ENCODE measurements at regions not wholly inside any gene's neighbourhood (a gene's known extent, or its start where the extent isn't known, plus 50 kb on each side); places are given as distances from the start of the nearest gene placed in this dataset.
A peak's percentile ranks its signal among the peaks of the same experiment; 100 is the strongest.
"Not testable (repeated sequence)": the region's sequence is repeated elsewhere in the genome, so short reads cannot be mapped to it uniquely, and the experiment has no call there.

- no peak for DNase-seq
These were observed 533.8 kb downstream of the FBXO15 start for GRCh38 chr18:73613706-73614340.

DNA sequence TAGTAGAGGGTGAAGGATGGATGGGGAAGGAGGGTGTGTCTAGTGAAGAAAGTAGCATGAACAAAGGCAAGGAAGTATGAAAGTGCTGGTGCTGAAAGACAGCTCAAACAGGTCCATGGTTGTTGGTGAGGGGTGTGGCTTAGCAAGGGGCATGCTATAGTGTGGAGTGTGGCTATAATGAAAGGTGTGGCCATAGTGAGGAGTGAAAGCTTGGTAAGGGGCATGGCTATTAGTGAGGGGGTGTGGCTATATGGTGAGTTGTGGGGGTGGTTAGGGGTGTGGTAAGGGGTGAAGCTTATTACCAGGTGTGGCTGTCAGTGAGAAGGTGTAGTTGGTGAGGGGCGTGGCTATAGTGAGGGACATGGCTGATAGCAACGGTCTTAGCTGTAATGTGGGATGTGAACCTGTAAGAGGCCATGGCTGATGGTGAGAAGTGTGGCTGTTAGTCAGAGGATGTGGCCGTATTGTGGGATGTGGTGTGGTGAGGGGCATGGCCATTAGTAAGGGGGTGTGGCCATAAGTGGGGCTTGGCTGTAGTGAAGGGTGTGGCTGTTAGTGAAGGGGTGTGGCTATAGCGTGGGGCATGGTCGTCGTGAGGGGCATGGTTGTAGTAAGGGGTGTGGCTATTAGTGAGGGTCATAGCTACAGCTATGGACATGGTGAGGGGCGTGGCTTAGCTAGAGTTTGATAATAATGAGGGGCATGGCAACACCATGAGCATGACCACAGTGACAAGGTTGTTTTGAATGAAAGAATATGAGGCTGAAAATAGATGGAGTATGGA is 549.6 kb downstream of the FBXO15 start:
- DNase-seq, result no peak

DNA sequence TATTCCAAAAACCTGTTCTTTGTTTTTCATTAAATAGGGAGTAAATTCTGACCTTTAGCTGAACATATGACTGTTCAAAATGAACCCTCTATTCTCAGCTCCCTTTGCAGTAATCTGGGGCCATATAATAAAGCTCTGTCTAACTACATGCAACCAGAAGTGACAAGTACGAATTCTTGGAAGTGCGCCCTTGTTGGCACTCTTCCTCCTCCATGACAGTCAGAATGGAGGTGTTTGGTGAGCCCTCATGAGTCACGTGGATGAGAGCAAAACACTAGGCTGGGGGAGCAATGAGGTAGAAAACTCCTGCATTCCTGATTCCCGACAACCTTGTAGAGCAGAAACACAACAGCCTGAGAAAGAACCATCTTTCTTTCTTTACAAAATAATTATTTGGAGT is 552.9 kb downstream of the FBXO15 start:
- DNase-seq, result no peak

DNA sequence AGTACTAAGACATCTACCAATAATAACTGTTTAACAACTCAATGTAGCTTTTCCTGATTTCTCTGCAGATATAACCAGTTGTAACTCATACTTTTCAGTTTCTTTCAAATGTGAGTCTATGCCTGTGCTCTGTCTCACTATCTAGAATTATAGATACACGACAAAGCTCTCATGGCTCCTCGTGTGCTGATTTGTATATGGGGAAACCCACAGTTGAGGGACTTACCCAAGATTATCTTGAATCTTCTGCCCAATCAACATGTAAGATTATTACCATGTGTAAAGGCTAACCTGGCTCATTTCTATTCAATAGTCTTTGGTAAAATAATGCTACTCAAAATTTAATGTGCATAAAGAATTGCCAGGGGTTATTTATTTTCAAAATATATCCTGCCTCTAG is 554.4 kb downstream of the FBXO15 start:
- no peak for DNase-seq

- DNase-seq, result no peak
These were observed 556.7 kb downstream of the FBXO15 start for GRCh38 chr18:73590950-73591349.

GRCh38 chr18:73579698-73580097 is 567.9 kb downstream of the FBXO15 start:
- DNase-seq, result no peak

DNA sequence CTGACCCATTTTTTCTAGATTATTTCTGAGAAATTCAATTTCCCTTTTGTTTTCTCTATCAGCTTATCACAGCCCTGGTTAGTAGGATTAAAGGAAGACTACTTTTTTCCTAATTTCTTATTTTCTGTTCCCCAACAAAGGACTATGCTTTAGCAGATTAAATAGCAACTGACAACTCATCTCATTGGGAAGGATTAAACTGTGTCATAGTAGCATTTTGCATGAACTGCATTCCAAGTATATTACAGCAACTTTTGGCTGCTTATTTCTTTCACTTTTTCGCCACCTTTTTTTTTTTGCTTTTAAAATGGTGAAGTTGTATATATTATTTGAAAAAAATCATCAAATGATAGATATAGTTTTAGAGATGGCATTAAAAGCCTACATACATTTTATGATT is 570.3 kb downstream of the FBXO15 start:
- DNase-seq, result no peak

GRCh38 chr18:73563901-73564472 is 583.6 kb downstream of the FBXO15 start:
- DNase-seq, result no peak

DNA sequence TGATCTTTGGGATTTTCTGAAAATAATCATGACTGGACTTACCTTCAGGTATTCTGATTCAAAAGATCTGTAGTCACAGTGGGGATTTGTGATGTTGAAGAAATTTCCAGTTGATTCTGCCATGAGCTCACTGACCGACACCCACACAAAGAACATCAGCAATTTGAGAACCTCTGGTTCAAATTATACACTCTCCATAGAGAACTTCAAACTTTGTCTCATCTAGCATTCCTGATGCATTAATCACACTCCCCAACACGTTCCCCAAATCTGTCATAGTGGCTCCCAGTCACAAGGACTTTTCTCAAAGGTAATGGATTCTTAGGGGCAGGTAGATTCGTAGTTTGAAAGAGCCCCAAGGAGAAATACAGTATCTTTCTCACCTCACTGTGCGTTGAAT is 584.3 kb downstream of the FBXO15 start:
- no peak for DNase-seq

DNA sequence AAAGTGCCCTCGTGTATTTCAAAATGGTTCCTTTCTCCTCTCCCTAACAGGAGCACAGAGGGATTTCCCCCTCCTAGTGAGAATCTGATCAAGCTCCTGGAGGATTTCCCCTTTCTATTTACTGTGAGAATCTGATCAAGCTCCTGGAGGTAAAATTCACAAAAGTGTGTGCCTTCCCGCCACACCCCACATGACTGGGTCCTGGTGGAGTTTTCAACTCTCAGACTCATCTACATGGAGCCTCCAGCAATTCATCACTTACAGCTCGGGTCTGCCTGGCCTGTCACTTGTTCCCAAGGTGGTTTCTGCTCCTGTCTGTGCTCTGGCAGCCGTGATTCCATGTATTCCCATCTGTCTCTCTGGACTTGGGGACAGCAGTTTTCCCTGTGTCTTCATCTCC is 590.7 kb downstream of the FBXO15 start:
- DNase-seq, result no peak

GRCh38 chr18:73552171-73552570 is 595.5 kb downstream of the FBXO15 start:
- DNase-seq, result no peak

GRCh38 chr18:73551211-73551610 is 596.4 kb downstream of the FBXO15 start:
- peak; percentile 48 for DNase-seq

DNA sequence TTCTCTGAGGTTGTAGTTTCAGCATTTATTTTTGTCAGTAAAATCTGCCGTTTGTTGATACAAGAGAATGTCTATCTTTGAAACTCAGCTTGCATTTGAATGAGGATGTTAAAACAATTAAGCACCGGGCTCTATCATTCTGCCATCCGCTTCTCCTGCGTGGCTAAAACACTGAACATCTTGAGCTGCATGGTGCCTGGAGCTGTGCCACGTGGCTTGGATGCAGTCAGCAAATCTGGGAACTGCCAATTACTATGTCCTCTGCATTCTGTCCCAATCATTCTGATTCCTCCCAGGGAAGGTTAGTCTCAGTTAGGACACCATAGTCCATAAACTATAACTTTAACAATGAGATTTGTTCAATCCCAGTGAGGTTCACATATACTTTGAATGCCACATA is 598.4 kb downstream of the FBXO15 start:
- peak; percentile 23 for DNase-seq

GRCh38 chr18:73545472-73545871 is 602.2 kb downstream of the FBXO15 start:
- DNase-seq, result no peak

- no peak for DNase-seq
These were observed 603.0 kb downstream of the FBXO15 start for GRCh38 chr18:73544617-73545016.

DNA sequence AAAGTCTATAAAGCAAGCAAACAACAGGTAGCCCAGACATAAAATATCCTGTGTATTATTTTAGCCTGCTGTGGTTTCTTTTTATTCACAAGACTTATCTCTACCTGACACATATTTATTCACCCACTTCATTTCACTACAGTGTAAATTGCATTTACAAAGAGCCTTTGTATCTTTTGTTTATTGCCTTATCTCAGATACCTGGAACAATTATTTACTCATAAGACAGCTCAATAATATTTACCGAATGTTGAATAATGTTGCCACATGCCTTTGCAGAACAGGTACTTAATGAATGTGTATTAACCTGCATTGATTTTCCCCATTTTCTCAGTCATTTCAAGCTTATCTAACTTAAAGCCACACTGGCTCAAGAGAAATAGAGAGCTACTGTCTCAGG is 603.6 kb downstream of the FBXO15 start:
- no peak for DNase-seq

DNA sequence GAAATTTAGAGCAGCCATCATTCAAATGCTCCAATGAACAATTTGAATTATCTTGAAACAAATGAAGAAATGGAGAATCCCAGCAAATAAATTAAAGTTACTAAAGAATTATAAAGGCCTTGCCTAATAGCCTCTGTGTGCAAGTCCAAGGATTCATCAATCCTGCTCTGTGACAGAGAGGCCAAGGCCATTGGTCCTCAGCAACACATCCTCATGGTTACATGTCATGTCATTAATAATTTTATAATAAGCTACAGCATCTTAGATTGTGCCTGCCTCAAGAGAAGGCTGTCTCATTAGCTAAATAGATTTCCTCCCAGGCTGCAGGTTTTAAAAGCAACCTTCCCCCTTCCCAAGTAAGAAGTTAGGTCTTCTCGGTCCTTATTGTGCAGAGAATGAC is 611.6 kb downstream of the FBXO15 start:
- DNase-seq, result no peak

GRCh38 chr18:73535189-73535588 is 612.4 kb downstream of the FBXO15 start:
- no peak for DNase-seq

DNA sequence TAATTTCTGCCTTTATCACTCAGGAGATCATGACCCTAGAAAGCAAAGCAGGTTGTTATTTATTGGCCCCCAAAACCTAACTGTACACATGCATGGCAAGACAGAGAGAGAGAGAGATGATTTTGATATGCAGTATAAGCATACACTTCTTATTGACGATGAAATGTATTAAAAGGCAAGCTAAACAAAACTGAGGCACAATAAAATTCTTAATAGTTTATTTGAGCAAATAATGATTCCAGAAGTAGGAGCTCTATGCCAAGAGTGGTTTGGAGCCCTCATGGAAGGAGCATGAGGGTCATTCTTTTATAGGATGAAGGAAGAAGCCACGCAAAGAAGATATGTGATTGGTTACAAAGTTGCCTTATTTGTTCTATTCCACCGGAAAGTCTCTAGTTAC is 616.0 kb downstream of the FBXO15 start:
- DNase-seq, result no peak

- DNase-seq, result no peak
These were observed 619.6 kb downstream of the FBXO15 start for GRCh38 chr18:73528066-73528465.

GRCh38 chr18:73520229-73520628 is 627.4 kb downstream of the FBXO15 start:
- no peak for DNase-seq

- DNase-seq, result not testable (repeated sequence)
These were observed 631.6 kb downstream of the FBXO15 start for GRCh38 chr18:73516056-73516455.

- no peak for DNase-seq
These were observed 633.2 kb downstream of the FBXO15 start for GRCh38 chr18:73514449-73514848.

- no peak for DNase-seq
These were observed 635.7 kb downstream of the FBXO15 start for GRCh38 chr18:73511771-73512503.
